Astrocyte of the hippocampus (primary cell): ENCODE measurements at regions not wholly inside any gene's neighbourhood (a gene's known extent, or its start where the extent isn't known, plus 50 kb on each side); places are given as distances from the start of the nearest gene placed in this dataset.

ENCODE experiments used
- DNase-seq: peaks from one replicate; pipeline ENCODE4 v3.0.0; 2011; ENCODE audit warnings: low read depth, low spot score

DNA sequence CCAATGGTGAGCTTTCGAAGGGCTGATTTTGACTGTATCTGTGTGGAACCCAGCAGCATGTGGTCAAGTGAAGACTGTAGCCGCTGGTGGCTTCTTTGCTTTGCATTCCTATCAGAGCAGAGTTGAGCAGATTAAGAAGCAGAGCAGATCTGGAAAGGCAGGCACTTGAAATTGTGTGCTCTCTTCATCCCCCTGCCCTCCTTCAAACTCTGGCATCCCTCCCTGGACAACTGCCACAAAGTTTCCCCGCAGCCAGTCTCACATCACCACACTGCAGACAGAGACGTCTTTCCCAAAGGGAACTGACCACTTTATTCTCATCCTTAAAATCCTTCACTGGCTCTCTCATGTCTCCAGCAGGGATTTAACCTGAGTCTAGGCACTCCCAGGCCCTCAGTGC lies 237.1 kb upstream of the DYNLRB2 start:
- DNase-seq, result peak; percentile 74

GRCh38 chr16:80300876-80301275 lies 239.9 kb upstream of the DYNLRB2 start:
- DNase-seq, result peak; percentile 87

DNA sequence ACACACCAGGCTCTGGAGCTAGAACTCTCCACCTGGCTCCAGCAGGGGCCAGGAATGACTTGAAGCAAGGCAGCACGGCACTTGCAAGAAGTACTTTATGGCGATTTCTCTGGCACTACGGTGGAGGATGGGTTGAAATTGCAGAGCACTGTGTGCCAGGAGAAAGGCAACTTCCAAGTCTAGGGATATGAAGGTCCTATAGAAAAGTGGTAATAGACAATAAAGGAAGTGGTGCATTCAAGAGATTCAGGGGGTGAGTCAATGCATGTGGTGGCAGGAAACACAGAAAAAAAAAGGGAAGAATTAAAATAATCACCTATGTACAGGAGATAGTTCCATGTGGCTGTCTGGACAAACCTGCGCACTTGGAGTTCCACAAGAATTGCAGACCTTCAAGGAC lies 240.3 kb upstream of the DYNLRB2 start:
- no peak for DNase-seq

DNA sequence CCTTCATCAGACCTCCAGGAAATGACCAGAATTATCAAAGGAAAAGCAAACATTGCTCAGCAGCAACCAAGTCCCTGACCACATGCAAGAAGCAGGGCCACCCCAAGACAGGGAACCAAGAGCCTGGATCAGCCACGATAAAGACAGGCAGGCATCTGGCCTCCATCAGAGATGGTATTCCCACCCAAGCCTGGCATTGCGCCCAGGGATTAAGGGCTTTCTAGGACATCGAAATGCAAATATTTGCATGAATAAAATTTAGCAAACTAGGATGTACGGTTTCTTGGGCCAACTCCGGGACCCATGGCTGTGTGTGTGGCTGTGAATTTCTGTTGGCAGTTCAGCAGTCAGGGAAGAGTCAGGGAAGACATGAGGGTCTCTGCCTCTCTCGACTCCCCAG lies 241.4 kb upstream of the DYNLRB2 start:
- peak; percentile 56 for DNase-seq

DNA sequence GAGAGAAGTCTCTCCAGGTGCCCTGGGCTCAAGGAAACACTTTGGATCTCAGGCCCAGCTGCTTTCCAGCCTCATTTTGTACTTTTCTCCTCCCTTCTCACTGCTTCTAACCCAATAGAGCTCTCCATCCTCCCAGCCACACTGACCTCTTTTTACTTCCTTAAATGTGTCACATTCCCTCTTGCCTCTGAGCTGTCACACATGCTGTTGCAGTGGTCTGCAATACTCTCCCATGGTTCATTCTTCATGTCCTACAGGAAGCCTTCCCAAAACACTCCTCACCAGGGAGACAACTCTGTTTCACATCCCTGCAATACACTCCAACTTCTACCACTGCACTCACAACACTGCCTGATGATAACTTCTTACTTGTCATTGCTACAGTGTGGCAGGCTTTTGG lies 242.1 kb upstream of the DYNLRB2 start:
- no peak for DNase-seq

DNA sequence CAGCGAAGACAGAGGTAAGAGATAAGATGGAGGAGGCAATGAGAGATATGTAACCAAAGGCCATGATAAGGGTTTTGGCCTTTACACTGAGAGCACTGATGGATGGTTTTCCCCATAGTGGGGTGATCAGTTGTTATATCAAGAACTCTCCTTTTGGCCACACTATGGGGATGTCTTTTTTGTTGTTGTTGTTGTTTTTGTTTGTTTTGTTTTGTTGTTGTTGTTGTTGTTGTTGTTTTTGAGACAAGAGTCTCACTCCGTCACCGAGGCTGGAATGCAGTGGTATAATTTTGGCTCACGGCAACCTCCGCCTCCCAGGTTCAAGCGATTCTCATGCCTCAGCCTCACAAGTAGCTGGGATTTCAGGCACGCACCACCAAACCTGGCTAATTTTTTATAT lies 244.8 kb upstream of the DYNLRB2 start:
- no peak for DNase-seq

- DNase-seq, result no peak
Measured at GRCh38 chr16:80294172-80294571, 246.6 kb upstream of the DYNLRB2 start.

DNA sequence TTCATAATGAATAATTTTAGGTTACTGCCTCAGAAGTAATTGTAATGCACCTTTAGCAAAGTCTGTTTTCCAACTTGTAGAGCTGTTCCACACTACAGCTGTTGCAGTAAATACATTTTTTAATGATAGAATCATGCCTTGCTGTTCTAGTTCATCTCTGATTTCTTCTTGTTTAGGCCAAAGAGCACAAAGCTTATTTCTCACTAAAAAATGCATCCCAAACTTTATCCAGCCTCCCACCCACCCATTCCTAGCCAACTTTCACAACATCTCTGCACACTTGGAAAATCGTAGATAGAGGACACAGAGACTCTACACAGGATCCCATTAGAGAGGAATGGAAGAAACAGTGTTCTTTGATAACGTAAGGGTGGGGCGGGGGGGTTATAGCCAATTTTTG lies 252.2 kb upstream of the DYNLRB2 start:
- DNase-seq, result no peak

- DNase-seq, result no peak
Measured at GRCh38 chr16:80287674-80288073, 253.1 kb upstream of the DYNLRB2 start.

DNA sequence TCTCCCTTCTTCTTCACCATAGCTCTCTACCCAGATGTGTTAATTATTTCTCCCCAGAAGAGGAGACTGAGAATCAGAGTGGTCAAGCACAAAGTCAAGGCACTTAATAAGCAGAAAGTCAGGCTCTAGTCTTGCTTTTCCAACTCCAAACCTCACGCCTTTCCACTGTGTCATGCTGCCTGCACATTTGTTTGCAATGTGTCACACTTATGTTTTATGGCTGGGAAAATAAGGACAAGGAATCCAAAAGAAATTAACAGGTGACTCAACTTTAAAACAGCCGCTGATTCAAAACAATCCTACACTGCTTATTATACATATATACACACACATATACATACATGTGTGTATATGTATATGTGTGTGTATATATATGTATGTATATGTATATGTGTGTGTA lies 255.7 kb upstream of the DYNLRB2 start:
- peak; percentile 80 for DNase-seq

DNA sequence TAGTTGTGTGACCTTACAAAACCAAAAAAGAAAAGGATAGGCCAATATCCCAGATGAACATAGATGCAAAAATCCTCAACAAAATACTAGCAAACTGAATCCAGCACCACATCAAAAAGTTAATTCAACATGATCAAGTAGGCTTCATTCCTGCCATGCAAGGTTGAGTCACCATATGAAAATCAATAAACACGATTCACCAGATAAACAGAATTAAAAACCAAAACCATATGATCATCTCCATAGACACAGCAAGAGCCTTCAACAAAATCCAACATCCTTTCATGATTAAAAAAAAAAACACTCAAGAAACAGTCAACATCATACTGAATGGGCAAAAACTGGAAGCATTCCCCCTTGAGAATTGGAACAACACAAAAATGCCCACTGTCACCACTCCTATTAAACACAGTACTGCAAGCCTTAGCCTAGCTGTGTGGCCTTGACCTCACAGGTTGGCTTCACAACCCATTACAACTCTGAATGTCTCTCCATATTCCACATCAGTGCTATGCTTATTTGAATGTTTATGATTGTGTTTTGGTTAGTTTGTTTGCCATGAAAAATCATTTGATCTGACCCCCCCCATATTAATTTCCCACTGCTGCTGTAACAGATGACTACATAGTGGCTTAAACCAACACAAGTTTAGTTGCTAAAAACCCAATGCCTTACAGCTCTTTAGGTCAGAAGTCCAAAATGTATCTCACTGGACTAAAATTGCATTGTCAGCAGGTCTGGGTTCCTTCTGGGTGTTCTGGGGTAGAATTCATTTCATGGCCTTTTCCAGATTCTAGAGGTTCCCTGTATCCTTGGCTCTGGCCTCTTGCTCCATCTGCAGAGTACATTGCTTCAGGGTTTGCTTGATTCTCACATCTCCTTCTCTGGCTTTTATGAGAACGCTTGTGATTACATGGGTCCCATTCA lies 257.1 kb upstream of the DYNLRB2 start:
- DNase-seq, result no peak

DNA sequence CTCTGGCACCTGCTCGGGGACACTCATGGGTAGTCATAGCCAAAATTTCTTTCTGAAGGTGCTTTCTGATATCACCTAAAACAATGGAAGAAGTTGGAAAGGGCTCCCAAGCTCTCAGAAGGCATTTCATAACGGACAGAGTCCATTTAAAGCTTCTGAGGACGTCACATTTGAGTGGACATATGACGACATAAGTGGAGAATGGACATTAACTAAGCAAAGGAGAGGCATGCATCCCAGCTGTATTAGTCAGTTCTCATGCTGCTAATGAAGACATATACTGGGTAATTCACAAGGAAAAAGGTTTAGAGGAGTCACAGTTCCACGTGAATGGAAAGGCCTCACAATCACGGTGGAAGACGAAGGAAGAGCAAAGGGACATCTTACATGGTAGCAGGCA lies 260.2 kb upstream of the DYNLRB2 start:
- no peak for DNase-seq

GRCh38 chr16:80279656-80280055 lies 261.1 kb upstream of the DYNLRB2 start:
- DNase-seq, result no peak

- no peak for DNase-seq
Measured at GRCh38 chr16:80277182-80277581, 263.6 kb upstream of the DYNLRB2 start.

GRCh38 chr16:80274576-80275191 lies 266.1 kb upstream of the DYNLRB2 start:
- peak; percentile 89 for DNase-seq

GRCh38 chr16:80273635-80274538 lies 266.9 kb upstream of the DYNLRB2 start:
- DNase-seq, result peak; percentile 69

- DNase-seq, result no peak
Measured at GRCh38 chr16:80265624-80266306, 275.0 kb upstream of the DYNLRB2 start.

DNA sequence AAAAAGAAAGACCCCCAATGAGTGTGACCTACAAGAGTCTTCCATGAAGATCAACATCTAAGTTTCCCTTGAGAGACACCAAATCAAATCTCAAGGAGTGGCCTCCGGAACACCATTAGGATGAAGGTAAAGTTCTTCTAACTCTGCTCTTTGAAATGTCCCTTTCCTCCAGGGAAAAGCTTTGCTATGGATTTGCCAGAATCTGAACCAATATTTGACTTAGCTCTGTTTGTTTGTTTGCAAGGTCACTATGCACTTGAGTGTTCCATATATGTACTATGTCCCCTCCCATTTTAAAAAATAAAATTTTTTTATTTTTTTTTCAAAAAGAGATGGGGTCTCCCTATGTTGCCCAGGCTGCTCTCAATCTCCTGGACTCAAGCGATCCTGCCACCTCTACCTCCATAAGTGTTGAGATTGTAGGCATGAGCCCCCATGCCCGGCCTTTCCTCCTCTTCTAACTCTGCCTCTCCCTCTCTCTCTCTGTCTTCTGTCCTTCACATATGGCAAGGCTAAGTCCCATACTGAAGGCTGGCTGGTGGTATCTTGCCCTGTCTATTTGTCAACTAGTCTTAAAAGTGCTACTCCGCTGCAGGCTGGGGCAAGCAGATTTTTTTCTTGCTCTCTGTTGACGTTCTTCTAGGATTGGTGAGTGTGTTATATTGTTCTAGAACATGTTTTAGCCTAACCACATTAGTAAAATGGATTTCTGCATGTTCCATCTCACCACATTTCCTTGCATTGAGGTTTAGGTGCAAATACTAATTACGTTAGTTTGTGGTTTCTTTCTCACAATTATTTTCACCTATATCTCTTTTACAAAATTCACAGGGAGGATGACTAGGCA lies 276.7 kb upstream of the DYNLRB2 start:
- no peak for DNase-seq

- DNase-seq, result no peak
Measured at GRCh38 chr16:80263181-80263823, 277.5 kb upstream of the DYNLRB2 start.

DNA sequence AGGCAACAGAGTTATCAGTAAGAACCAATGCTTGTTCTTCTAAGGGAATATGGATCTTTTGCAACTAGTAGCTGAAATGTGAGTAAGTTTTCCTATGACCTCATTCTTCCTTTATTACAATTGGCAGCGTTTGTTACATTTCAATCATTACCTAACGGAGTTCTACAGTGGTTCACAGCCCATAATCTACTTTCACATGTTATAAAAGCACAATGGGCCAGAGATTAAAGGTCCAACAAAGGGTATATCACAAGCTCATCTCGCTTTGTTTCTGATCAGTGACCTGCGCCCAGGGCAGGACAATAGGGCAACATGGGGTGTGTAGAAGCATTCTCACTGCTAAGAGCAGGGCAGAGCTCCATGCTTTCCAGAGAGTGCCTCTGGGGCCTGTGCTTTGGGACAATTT lies 279.9 kb upstream of the DYNLRB2 start:
- peak; percentile 28 for DNase-seq
